A549 (cell line): ENCODE measurements at regions not wholly inside any gene's neighbourhood (a gene's known extent, or its start where the extent isn't known, plus 50 kb on each side); places are given as distances from the start of the nearest gene placed in this dataset.

ENCODE experiments used
- BHLHE40 ChIP-seq: IDR thresholded peaks from 2 replicates; pipeline ENCODE4 v1.6.1; 2012; ENCODE audit warnings: low read depth, low read length, inconsistent platforms
- CHD2 ChIP-seq: fragments of 150-350 bp; IDR thresholded peaks from 2 replicates; pipeline ENCODE4 v1.6.1; 2014; ENCODE audit warnings: low read length; ENCODE audit not compliant: partially characterized antibody
- EP300 ChIP-seq, 2 experiments: fragments of >200 bp; sonication (Bioruptor Twin); formaldehyde crosslinking; IDR thresholded peaks; 2 replicates in 1 of 2; 3 replicates in 1 of 2; pipeline ENCODE4 v1.6.1; 2016 to 2017
- ESRRA ChIP-seq: fragments of 150-350 bp; IDR thresholded peaks from 2 replicates; pipeline ENCODE4 v1.6.1; 2014; ENCODE audit warnings: mild to moderate bottlenecking, low read length, borderline replicate concordance
- MAX ChIP-seq: IDR thresholded peaks from 2 replicates; pipeline ENCODE4 v1.6.1; 2012
- MYC ChIP-seq: IDR thresholded peaks from 2 replicates; pipeline ENCODE4 v1.6.1; 2012; ENCODE audit warnings: mild to moderate bottlenecking, inconsistent platforms, low read length, improper control_type of control experiment, borderline replicate concordance
- NPAS2 ChIP-seq: fragments of 250-450 bp; sonication (Bioruptor Pico); IDR thresholded peaks from 2 replicates; pipeline ENCODE4 v1.8.0; 2022; ENCODE audit warnings: mild to moderate bottlenecking, moderate library complexity, borderline replicate concordance
- POLR2A ChIP-seq: IDR thresholded peaks from 2 replicates; pipeline ENCODE4 v1.6.1; 2012; ENCODE audit warnings: mild to moderate bottlenecking, low read length
- RAD21 ChIP-seq, 2 experiments: fragments of >200 bp in 1 of 2; sonication (Bioruptor Twin) in 1 of 2; formaldehyde crosslinking in 1 of 2; IDR thresholded peaks in 1 of 2; conservative IDR thresholded peaks in 1 of 2; 2 replicates in 1 of 2; 3 replicates in 1 of 2; pipeline ENCODE4 v1.6.1; 2012 to 2018; ENCODE audit warnings: inconsistent platforms in 1 of 2
- REST ChIP-seq: fragments of 200-600 bp; sonication (generic); IDR thresholded peaks from 2 replicates; pipeline ENCODE4 v1.6.1; 2016; ENCODE audit warnings: antibody characterized with exemption, mild to moderate bottlenecking, moderate library complexity
- TF ChIP-seq, protein P1 (sequence below): fragments of >200 bp; sonication (Bioruptor Twin); formaldehyde crosslinking; IDR thresholded peaks from 3 replicates; pipeline ENCODE4 v1.5.1; 2016

DNA sequence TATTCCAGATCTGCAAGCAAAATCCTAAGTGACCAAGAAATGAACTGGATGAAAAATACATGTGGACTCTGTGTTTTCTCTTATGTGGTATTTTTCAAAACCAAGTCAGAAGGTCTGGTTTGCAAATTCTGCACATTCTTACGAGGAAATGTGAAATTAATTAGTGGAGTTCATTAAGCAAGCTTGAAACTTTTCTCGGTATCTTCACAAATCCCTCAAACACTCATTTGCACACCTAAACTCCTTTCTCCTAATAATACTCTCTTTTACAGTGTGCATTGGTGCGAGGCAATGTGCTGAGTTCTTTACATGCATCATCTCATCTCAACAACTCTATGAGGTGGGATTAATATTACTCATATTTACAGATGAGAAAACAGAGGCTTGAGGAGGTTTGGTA is 82.1 kb downstream of the MTERF1 start:
- TF ChIP-seq, protein P1, sequence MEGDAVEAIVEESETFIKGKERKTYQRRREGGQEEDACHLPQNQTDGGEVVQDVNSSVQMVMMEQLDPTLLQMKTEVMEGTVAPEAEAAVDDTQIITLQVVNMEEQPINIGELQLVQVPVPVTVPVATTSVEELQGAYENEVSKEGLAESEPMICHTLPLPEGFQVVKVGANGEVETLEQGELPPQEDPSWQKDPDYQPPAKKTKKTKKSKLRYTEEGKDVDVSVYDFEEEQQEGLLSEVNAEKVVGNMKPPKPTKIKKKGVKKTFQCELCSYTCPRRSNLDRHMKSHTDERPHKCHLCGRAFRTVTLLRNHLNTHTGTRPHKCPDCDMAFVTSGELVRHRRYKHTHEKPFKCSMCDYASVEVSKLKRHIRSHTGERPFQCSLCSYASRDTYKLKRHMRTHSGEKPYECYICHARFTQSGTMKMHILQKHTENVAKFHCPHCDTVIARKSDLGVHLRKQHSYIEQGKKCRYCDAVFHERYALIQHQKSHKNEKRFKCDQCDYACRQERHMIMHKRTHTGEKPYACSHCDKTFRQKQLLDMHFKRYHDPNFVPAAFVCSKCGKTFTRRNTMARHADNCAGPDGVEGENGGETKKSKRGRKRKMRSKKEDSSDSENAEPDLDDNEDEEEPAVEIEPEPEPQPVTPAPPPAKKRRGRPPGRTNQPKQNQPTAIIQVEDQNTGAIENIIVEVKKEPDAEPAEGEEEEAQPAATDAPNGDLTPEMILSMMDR = no peak
- TF ChIP-seq CHD2 = no peak
- no peak for TF ChIP-seq POLR2A
- no peak for TF ChIP-seq EP300 (IDR thresholded peaks at IDR 0.05)
- no peak for TF ChIP-seq REST
- TF ChIP-seq ESRRA = no peak
- no peak for TF ChIP-seq BHLHE40
- TF ChIP-seq RAD21 (conservative IDR thresholded peaks at IDR 0.05 in 1 of 2, IDR thresholded peaks at IDR 0.05 in 1 of 2) = no peak
- no peak for TF ChIP-seq NPAS2 (CRISPR knock-in tag)
- TF ChIP-seq MYC = no peak
- TF ChIP-seq MAX = no peak
